HepG2 (cell line): ENCODE measurements at regions not wholly inside any gene's neighbourhood (a gene's known extent, or its start where the extent isn't known, plus 50 kb on each side); places are given as distances from the start of the nearest gene placed in this dataset.

ENCODE experiments used
- CEBPG ChIP-seq: IDR thresholded peaks from 2 replicates; pipeline ENCODE4 v1.6.1; 2016
- FOXM1 ChIP-seq: sonication (generic); formaldehyde crosslinking; IDR thresholded peaks from 2 replicates; pipeline ENCODE4 v1.5.0; 2020; ENCODE audit warnings: missing genetic modification reagents
- FOXP4 ChIP-seq: sonication (generic); formaldehyde crosslinking; IDR thresholded peaks from 2 replicates; pipeline ENCODE4 v1.4.0; 2020; ENCODE audit warnings: missing genetic modification reagents
- HNF4G ChIP-seq, 2 experiments: sonication (generic) in 1 of 2; formaldehyde crosslinking in 1 of 2; IDR thresholded peaks; 2 replicates each; pipeline versions ENCODE4 v1.4.0 to v1.6.1; 2011 to 2020; ENCODE audit warnings: borderline replicate concordance in 2 of 2, low read depth in 2 of 2, mild to moderate bottlenecking in 2 of 2, low read length in 1 of 2, missing genetic modification reagents in 1 of 2, moderate library complexity in 1 of 2
- IKZF1 ChIP-seq: fragments of 450-650 bp; IDR thresholded peaks from 2 replicates; pipeline ENCODE4 v1.7.1; 2016
- ISL2 ChIP-seq: sonication (generic); formaldehyde crosslinking; IDR thresholded peaks from 2 replicates; pipeline ENCODE4 v1.5.0; 2020; ENCODE audit warnings: missing genetic modification reagents
- NCOA2 ChIP-seq: sonication (generic); formaldehyde crosslinking; IDR thresholded peaks from 2 replicates; pipeline ENCODE4 v1.8.0; 2022; ENCODE audit warnings: inconsistent platforms
- ZMYM4 ChIP-seq: sonication (generic); formaldehyde crosslinking; IDR thresholded peaks from 2 replicates; pipeline ENCODE4 v1.8.1; 2023; ENCODE audit warnings: mild to moderate bottlenecking, missing genetic modification reagents
- ZNF441 ChIP-seq: sonication (generic); formaldehyde crosslinking; IDR thresholded peaks from 2 replicates; pipeline ENCODE4 v1.7.0; 2021; ENCODE audit warnings: missing genetic modification reagents, borderline replicate concordance
- ZNF574 ChIP-seq: sonication (generic); formaldehyde crosslinking; IDR thresholded peaks from 2 replicates; pipeline ENCODE4 v1.4.0; 2020; ENCODE audit warnings: missing genetic modification reagents
- ZSCAN9 ChIP-seq: IDR thresholded peaks from 2 replicates; pipeline ENCODE4 v1.6.1; 2016; ENCODE audit warnings: borderline replicate concordance
- TF ChIP-seq, protein P1 (sequence below): sonication (generic); formaldehyde crosslinking; IDR thresholded peaks from 2 replicates; pipeline ENCODE4 v1.8.1; 2023; ENCODE audit warnings: mild to moderate bottlenecking, moderate library complexity, missing genetic modification reagents
- TF ChIP-seq, protein P2 (sequence below): IDR thresholded peaks from 2 replicates; pipeline ENCODE4 v1.4.0; 2020; ENCODE audit warnings: mild to moderate bottlenecking, missing genetic modification reagents
- TF ChIP-seq, protein P3 (sequence below): sonication (generic); formaldehyde crosslinking; conservative IDR thresholded peaks from 2 replicates; pipeline ENCODE4 v1.4.0; 2020; ENCODE audit warnings: mild to moderate bottlenecking, missing genetic modification reagents, moderate library complexity

GRCh38 chrX:128929271-128930057 lies 593.8 kb downstream of the SMARCA1 start (continued):
- TF ChIP-seq, protein P1, sequence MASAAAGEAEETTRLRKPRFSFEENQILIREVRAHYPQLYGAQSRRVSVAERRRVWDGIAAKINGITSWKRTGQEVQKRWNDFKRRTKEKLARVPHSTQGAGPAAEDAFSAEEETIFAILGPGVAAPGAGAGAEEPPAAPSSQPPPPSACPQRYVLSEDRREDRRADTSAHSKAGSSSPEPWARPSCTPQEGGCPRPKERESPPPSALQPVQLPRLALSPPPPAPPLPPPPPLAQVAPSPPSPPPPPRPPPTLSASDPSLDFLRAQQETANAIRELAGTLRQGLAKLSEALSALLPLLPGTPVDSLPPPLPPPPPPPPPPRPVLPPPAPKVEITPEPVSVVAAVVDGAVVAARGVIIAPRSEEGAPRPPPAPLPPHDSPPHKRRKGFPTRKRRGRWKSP (CRISPR knock-in tag) = no peak
- TF ChIP-seq FOXP4 (CRISPR knock-in tag) = peak; percentile 41; the same call in 1 of the 2 replicates
- peak; percentile 64 for TF ChIP-seq ISL2 (CRISPR knock-in tag)
- TF ChIP-seq, protein P2, sequence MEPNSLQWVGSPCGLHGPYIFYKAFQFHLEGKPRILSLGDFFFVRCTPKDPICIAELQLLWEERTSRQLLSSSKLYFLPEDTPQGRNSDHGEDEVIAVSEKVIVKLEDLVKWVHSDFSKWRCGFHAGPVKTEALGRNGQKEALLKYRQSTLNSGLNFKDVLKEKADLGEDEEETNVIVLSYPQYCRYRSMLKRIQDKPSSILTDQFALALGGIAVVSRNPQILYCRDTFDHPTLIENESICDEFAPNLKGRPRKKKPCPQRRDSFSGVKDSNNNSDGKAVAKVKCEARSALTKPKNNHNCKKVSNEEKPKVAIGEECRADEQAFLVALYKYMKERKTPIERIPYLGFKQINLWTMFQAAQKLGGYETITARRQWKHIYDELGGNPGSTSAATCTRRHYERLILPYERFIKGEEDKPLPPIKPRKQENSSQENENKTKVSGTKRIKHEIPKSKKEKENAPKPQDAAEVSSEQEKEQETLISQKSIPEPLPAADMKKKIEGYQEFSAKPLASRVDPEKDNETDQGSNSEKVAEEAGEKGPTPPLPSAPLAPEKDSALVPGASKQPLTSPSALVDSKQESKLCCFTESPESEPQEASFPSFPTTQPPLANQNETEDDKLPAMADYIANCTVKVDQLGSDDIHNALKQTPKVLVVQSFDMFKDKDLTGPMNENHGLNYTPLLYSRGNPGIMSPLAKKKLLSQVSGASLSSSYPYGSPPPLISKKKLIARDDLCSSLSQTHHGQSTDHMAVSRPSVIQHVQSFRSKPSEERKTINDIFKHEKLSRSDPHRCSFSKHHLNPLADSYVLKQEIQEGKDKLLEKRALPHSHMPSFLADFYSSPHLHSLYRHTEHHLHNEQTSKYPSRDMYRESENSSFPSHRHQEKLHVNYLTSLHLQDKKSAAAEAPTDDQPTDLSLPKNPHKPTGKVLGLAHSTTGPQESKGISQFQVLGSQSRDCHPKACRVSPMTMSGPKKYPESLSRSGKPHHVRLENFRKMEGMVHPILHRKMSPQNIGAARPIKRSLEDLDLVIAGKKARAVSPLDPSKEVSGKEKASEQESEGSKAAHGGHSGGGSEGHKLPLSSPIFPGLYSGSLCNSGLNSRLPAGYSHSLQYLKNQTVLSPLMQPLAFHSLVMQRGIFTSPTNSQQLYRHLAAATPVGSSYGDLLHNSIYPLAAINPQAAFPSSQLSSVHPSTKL (CRISPR knock-in tag) = peak; percentile 73
- TF ChIP-seq ZMYM4 (CRISPR knock-in tag) = peak; percentile 57; the same call in 1 of the 2 replicates
- TF ChIP-seq NCOA2 (CRISPR knock-in tag) = peak; percentile 57; the same call in 1 of the 2 replicates
- TF ChIP-seq ZNF441 (CRISPR knock-in tag) = no peak
- no peak for TF ChIP-seq IKZF1
- TF ChIP-seq, protein P3, sequence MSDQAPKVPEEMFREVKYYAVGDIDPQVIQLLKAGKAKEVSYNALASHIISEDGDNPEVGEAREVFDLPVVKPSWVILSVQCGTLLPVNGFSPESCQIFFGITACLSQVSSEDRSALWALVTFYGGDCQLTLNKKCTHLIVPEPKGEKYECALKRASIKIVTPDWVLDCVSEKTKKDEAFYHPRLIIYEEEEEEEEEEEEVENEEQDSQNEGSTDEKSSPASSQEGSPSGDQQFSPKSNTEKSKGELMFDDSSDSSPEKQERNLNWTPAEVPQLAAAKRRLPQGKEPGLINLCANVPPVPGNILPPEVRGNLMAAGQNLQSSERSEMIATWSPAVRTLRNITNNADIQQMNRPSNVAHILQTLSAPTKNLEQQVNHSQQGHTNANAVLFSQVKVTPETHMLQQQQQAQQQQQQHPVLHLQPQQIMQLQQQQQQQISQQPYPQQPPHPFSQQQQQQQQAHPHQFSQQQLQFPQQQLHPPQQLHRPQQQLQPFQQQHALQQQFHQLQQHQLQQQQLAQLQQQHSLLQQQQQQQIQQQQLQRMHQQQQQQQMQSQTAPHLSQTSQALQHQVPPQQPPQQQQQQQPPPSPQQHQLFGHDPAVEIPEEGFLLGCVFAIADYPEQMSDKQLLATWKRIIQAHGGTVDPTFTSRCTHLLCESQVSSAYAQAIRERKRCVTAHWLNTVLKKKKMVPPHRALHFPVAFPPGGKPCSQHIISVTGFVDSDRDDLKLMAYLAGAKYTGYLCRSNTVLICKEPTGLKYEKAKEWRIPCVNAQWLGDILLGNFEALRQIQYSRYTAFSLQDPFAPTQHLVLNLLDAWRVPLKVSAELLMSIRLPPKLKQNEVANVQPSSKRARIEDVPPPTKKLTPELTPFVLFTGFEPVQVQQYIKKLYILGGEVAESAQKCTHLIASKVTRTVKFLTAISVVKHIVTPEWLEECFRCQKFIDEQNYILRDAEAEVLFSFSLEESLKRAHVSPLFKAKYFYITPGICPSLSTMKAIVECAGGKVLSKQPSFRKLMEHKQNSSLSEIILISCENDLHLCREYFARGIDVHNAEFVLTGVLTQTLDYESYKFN (CRISPR knock-in tag) = peak; percentile 47
- peak; percentile 72 for TF ChIP-seq CEBPG
- TF ChIP-seq ZNF574 (CRISPR knock-in tag) = no peak
- no peak for TF ChIP-seq FOXM1 (CRISPR knock-in tag)
- peak; percentile 11; the same call in 1 of the 2 replicates for TF ChIP-seq HNF4G (IDR thresholded peaks at IDR 0.05; ENCODE audit: borderline replicate concordance, low read depth, low read length)
- no peak for TF ChIP-seq HNF4G (CRISPR knock-in tag; IDR thresholded peaks at IDR 0.05; ENCODE audit: borderline replicate concordance, low read depth)
- TF ChIP-seq ZSCAN9 (CRISPR knock-in tag) = no peak
